SK-N-MC (cell line): ENCODE measurements at regions not wholly inside any gene's neighbourhood (a gene's known extent, or its start where the extent isn't known, plus 50 kb on each side); places are given as distances from the start of the nearest gene placed in this dataset.

Experiments
- EZH2 ChIP-seq: fragments of 200-600 bp; sonication (generic); IDR thresholded peaks from one replicate; pipeline ENCODE4 v1.6.1; 2017; ENCODE audit warnings: antibody characterized with exemption
- POLR2AphosphoS5 ChIP-seq: IDR thresholded peaks from 2 replicates; pipeline ENCODE4 v1.6.1; 2012; ENCODE audit warnings: mild to moderate bottlenecking, low read depth, low read length, borderline replicate concordance

DNA sequence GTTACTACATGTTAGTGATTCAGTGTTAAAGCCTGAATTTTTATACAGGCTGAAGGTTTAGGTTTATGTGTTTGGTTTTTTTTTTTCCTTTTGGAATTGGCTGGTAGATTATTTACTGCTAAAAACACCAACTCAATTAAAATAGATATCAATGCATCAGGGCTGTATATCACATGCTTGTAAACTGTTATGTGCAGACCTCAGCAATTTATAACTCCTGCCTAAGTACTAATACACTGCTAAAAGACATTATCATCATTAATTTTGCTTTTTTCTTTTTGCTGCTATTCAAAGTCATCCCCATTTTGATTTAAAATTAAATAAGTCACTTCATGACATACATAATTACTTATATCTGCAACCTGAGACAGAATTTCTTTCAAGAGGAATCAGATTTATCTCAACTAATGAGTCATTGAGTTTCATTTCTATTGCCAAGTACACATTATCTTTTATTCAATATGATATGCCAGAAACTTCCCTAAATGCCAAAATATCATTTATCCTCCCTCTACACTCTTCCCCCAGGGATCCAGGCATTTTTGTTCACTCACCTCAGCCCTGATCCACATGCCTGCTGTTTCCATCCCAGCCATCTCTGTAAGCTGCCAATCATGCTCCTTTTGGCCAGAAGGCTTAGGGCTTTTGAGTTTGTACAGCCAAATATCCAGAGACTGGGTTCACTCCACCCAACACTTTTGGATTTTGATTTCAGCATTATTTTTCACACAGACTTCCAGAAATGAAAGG, 98.5 kb downstream of the POLR1F start:
- no peak for TF ChIP-seq EZH2
- no peak for TF ChIP-seq POLR2AphosphoS5
